H9 (cell line): ENCODE measurements at regions not wholly inside any gene's neighbourhood (a gene's known extent, or its start where the extent isn't known, plus 50 kb on each side); places are given as distances from the start of the nearest gene placed in this dataset.

Experiments used
- DNase-seq: peaks from one replicate; pipeline ENCODE4 v3.0.0-alpha.2; 2017
- H2AFZ ChIP-seq: one replicate; pipeline ENCODE4 v1.6.1; 2013; ENCODE audit warnings: mild to moderate bottlenecking, low read length, control low read depth, moderate library complexity
- H2AK5ac ChIP-seq: 2 replicates; pipeline ENCODE4 v1.6.1; 2013; ENCODE audit warnings: low read length, control low read depth, mixed read lengths; ENCODE audit not compliant: insufficient read length
- H2BK120ac ChIP-seq: one replicate; pipeline ENCODE4 v1.6.1; 2013; ENCODE audit warnings: low read depth, mild to moderate bottlenecking, low read length, control low read depth, inconsistent platforms; ENCODE audit not compliant: poor library complexity, severe bottlenecking
- H2BK12ac ChIP-seq: 2 replicates; pipeline ENCODE4 v1.6.1; 2013; ENCODE audit warnings: low read length, control low read depth, mixed read lengths, low read depth; ENCODE audit not compliant: insufficient read length
- H2BK15ac ChIP-seq: 2 replicates; pipeline ENCODE4 v1.6.1; 2013; ENCODE audit warnings: low read depth, low read length, control low read depth
- H2BK20ac ChIP-seq: one replicate; pipeline ENCODE4 v1.6.1; 2013; ENCODE audit warnings: low read depth, mild to moderate bottlenecking, low read length, control low read depth, inconsistent platforms; ENCODE audit not compliant: poor library complexity, severe bottlenecking
- H2BK5ac ChIP-seq: 2 replicates; pipeline ENCODE4 v1.6.1; 2013; ENCODE audit warnings: low read length, control low read depth, mixed read lengths; ENCODE audit not compliant: insufficient read length
- H3K14ac ChIP-seq: 2 replicates; pipeline ENCODE4 v1.6.1; 2013; ENCODE audit warnings: low read length, control low read depth; ENCODE audit not compliant: insufficient read depth
- H3K18ac ChIP-seq: 2 replicates; pipeline ENCODE4 v1.6.1; 2013; ENCODE audit warnings: low read depth, mild to moderate bottlenecking, mixed read lengths, low read length, control low read depth; ENCODE audit not compliant: insufficient read length
- H3K23ac ChIP-seq: 2 replicates; pipeline ENCODE4 v1.6.1; 2013; ENCODE audit warnings: low read length, control low read depth, mixed read lengths, low read depth; ENCODE audit not compliant: insufficient read length
- H3K23me2 ChIP-seq: 2 replicates; pipeline ENCODE4 v1.6.1; 2013; ENCODE audit warnings: low read depth, mild to moderate bottlenecking, mixed read lengths, low read length, control low read depth; ENCODE audit not compliant: insufficient read length, poor library complexity, severe bottlenecking
- H3K27ac ChIP-seq: 2 replicates; pipeline ENCODE4 v1.5.1; 2013; ENCODE audit warnings: low read length, control low read depth, mixed read lengths, low read depth; ENCODE audit not compliant: insufficient read length
- H3K27me3 ChIP-seq: 2 replicates; pipeline ENCODE4 v1.6.1; 2013; ENCODE audit warnings: low read length, control low read depth, inconsistent platforms; ENCODE audit not compliant: insufficient read depth
- H3K4ac ChIP-seq: 2 replicates; pipeline ENCODE4 v1.6.1; 2013; ENCODE audit warnings: low read depth, mild to moderate bottlenecking, control low read depth, inconsistent platforms, low read length, moderate library complexity
- H3K4me1 ChIP-seq: 2 replicates; pipeline ENCODE4 v1.6.1; 2013; ENCODE audit warnings: low read length, control low read depth, inconsistent platforms; ENCODE audit not compliant: insufficient read depth
- H3K4me2 ChIP-seq: 2 replicates; pipeline ENCODE4 v1.6.1; 2013; ENCODE audit warnings: low read length, control low read depth, mixed read lengths; ENCODE audit not compliant: insufficient read length, insufficient read depth
- H3K56ac ChIP-seq: 2 replicates; pipeline ENCODE4 v1.6.1; 2013; ENCODE audit warnings: low read depth, mild to moderate bottlenecking, mixed read lengths, low read length, control low read depth; ENCODE audit not compliant: insufficient read length
- H3K79me1 ChIP-seq: 2 replicates; pipeline ENCODE4 v1.6.1; 2013; ENCODE audit warnings: low read depth, mild to moderate bottlenecking, moderate library complexity, low read length, control low read depth, inconsistent platforms; ENCODE audit not compliant: insufficient read depth, poor library complexity, severe bottlenecking
- H3K79me2 ChIP-seq: 2 replicates; pipeline ENCODE4 v1.6.1; 2013; ENCODE audit warnings: low read length, control low read depth, inconsistent platforms; ENCODE audit not compliant: insufficient read depth
- H3K9ac ChIP-seq: 2 replicates; pipeline ENCODE4 v1.6.1; 2013; ENCODE audit warnings: low read length, control low read depth, mixed read lengths; ENCODE audit not compliant: insufficient read length; ENCODE audit errors: extremely low read depth
- H3K9me3 ChIP-seq: one replicate; pipeline ENCODE4 v1.6.1; 2013; ENCODE audit warnings: low read depth, low read length, inconsistent platforms; ENCODE audit not compliant: control insufficient read depth
- H3T11ph ChIP-seq: one replicate; pipeline ENCODE4 v1.6.1; 2013; ENCODE audit warnings: mild to moderate bottlenecking, low read length, control low read depth, inconsistent platforms
- H4K20me1 ChIP-seq: one replicate; pipeline ENCODE4 v1.6.1; 2013; ENCODE audit not compliant: control insufficient read depth, insufficient read length, insufficient read depth
- H4K5ac ChIP-seq: 2 replicates; pipeline ENCODE4 v1.6.1; 2013; ENCODE audit warnings: low read depth, mild to moderate bottlenecking, mixed read lengths, low read length, control low read depth; ENCODE audit not compliant: insufficient read length
- H4K8ac ChIP-seq: replicated peaks from 2 replicates; pipeline ENCODE4 v1.6.1; 2013; ENCODE audit warnings: low read length, control low read depth, mixed read lengths, low read depth; ENCODE audit not compliant: insufficient read length
- H4K91ac ChIP-seq: 2 replicates; pipeline ENCODE4 v1.6.1; 2013; ENCODE audit warnings: low read depth, mild to moderate bottlenecking, moderate library complexity, mixed read lengths, low read length, control low read depth; ENCODE audit not compliant: insufficient read length
- H3K27ac Mint-ChIP-seq, 3 experiments: 2 replicates in 2 of 3; 3 replicates in 1 of 3; pipeline ENCODE4 v1.8.0; 2020 to 2021; ENCODE audit warnings: mixed read lengths in 3 of 3, mild to moderate bottlenecking in 1 of 3, moderate library complexity in 1 of 3
- H3K27me3 Mint-ChIP-seq: 2 replicates; pipeline ENCODE4 v1.8.0; 2021; ENCODE audit warnings: low read depth, mild to moderate bottlenecking, moderate library complexity, mixed read lengths
- H3K36me3 Mint-ChIP-seq, 3 experiments: 2 replicates in 2 of 3; 3 replicates in 1 of 3; pipeline ENCODE4 v1.8.0; 2020 to 2021; ENCODE audit warnings: low read depth in 3 of 3, mixed read lengths in 3 of 3; ENCODE audit not compliant: insufficient read depth in 1 of 3
- H3K4me1 Mint-ChIP-seq, 2 experiments: 2 replicates each; pipeline ENCODE4 v1.8.0; 2020; ENCODE audit warnings: mixed read lengths in 2 of 2
- H3K4me3 Mint-ChIP-seq, 2 experiments: 2 replicates in 1 of 2; 3 replicates in 1 of 2; pipeline ENCODE4 v1.8.0; 2020 to 2021; ENCODE audit warnings: mild to moderate bottlenecking in 2 of 2, mixed read lengths in 2 of 2, moderate library complexity in 1 of 2
- H3K9me3 Mint-ChIP-seq, 2 experiments: 2 replicates in 1 of 2; 3 replicates in 1 of 2; pipeline ENCODE4 v1.8.0; 2020; ENCODE audit warnings: mild to moderate bottlenecking in 2 of 2, mixed read lengths in 2 of 2, moderate library complexity in 1 of 2
- WGBS: extraction: QIAGEN DNeasy Blood & Tissue Kit; methylation state at CpG from one replicate; pipeline ENCODE4 v1.1.7; 2013; ENCODE audit warnings: missing lambda C conversion rate, low lambda C conversion rate, mixed read lengths; ENCODE audit not compliant: insufficient read length; ENCODE audit errors: extremely low coverage; 5-methylcytosine and 5-hydroxymethylcytosine counted together
- TF ChIP-seq, protein P1 (sequence below): fragments of 200-600 bp; sonication (generic); conservative IDR thresholded peaks from 3 replicates; pipeline ENCODE4 v1.8.0; 2021; ENCODE audit warnings: antibody characterized with exemption, mild to moderate bottlenecking

DNA sequence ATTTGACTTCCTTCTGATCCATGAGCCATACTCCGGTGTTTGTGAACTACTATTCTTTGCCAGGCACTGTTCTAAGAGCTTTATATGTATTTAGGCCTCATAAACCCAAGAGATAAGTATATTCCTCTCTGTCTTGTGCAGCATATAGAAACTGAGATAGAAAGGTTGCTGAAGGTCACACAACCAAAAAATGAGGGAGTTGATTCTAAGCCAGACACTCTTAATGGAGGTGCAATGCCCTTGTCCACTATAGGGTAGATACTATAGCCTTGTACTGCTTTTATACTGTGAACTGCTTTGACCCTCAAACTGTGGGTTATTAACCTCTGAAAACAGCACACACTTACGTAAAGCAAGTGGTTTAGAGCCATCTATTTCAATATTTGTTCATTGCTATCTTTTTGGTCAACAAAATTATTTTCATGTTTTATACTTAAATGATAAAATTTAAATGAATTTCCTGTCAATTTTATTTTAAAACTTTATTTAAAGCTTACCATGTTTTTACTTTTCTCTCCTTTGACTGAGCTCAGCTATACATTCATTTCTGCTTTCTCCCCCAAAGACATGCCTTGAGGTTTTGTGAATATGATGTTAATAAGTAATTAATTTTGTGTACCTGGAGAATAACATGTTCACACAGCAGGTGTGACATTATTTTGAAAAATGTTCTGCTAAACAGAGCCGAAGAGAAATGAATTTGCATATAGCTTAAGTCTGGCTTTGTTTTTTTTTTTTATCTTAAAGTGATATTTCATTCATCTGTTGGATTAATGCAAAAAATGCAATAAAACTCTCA is 687.3 kb downstream of the DNAJB9 start:
- Mint-ChIP-seq H3K4me3 (no peak overlapping the region), H3K27me3 (no peaks in the 10 kb centered on the region), H3K27ac (no peak overlapping the region), H3K9me3 (no peaks in the 10 kb centered on the region; a peak in 1 of 5 replicates), H3K4me1 (peaks cover 8 to 15% of the 10 kb centered on the region in 2 experiments), H3K36me3 (no peaks in the 10 kb centered on the region; a peak in 1 of 7 replicates)
- Histone ChIP-seq H4K20me1 (no peaks in the 10 kb centered on the region), H3K56ac (no peak overlapping the region), H3K27ac (no peak overlapping the region), H2AFZ (no peak overlapping the region), H3K4ac (no peak overlapping the region), H3K27me3 (no peaks in the 10 kb centered on the region), H2AK5ac (no peak overlapping the region), H3K4me1 (peaks cover 2% of the 10 kb centered on the region; the same call in 1 of the 2 replicates), H3K4me2 (no peak overlapping the region), H3K79me1 (no peaks in the 10 kb centered on the region), H4K91ac (no peak overlapping the region), H3K9me3 (no peaks in the 10 kb centered on the region), H4K5ac (no peak overlapping the region), H3K9ac (no peak overlapping the region), H3K23me2 (no peaks in the 10 kb centered on the region), H2BK5ac (no peak overlapping the region), H3K23ac (no peak overlapping the region), H2BK15ac (no peak overlapping the region), H2BK20ac (no peak overlapping the region), H2BK120ac (no peak overlapping the region), H3K14ac (no peak overlapping the region), H4K8ac (no peak overlapping the region), H3T11ph (no peak overlapping the region), H3K18ac (no peak overlapping the region), H3K79me2 (no peaks in the 10 kb centered on the region), H2BK12ac (no peak overlapping the region)
- WGBS, result no CpG with 5 or more reads among the region's 3 CpGs
- TF ChIP-seq, protein P1, sequence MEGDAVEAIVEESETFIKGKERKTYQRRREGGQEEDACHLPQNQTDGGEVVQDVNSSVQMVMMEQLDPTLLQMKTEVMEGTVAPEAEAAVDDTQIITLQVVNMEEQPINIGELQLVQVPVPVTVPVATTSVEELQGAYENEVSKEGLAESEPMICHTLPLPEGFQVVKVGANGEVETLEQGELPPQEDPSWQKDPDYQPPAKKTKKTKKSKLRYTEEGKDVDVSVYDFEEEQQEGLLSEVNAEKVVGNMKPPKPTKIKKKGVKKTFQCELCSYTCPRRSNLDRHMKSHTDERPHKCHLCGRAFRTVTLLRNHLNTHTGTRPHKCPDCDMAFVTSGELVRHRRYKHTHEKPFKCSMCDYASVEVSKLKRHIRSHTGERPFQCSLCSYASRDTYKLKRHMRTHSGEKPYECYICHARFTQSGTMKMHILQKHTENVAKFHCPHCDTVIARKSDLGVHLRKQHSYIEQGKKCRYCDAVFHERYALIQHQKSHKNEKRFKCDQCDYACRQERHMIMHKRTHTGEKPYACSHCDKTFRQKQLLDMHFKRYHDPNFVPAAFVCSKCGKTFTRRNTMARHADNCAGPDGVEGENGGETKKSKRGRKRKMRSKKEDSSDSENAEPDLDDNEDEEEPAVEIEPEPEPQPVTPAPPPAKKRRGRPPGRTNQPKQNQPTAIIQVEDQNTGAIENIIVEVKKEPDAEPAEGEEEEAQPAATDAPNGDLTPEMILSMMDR, result no peak
- DNase-seq, result no peak
